Daoy (cell line): ENCODE measurements at regions not wholly inside any gene's neighbourhood (a gene's known extent, or its start where the extent isn't known, plus 50 kb on each side); places are given as distances from the start of the nearest gene placed in this dataset.
"Not testable (repeated sequence)": the region's sequence is repeated elsewhere in the genome, so short reads cannot be mapped to it uniquely, and the experiment has no call there.

Experiments used
- DNase-seq: peaks from one replicate; pipeline ENCODE4 v3.0.0-alpha.2; 2015; ENCODE audit warnings: low read depth

DNA sequence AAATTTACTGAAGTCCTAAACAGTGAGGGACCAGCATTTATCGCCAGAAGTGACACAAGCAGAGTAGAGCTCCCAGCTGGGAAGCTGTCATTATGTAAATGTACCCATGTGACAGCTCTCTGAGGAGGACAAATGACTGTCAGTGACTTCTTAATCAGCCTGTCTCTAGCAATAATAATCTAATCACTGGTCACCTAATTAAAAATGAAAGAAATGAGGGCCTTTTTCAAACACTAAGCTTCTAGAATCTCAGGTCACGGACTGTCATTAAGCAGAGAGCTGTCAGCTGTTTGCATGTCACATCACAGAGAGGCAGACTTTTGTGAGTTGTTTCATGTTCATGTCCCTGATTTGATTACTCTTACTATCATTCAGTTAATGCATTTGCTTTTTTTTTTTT is 77.9 kb upstream of the FBXL17 start:
- no peak for DNase-seq

DNA sequence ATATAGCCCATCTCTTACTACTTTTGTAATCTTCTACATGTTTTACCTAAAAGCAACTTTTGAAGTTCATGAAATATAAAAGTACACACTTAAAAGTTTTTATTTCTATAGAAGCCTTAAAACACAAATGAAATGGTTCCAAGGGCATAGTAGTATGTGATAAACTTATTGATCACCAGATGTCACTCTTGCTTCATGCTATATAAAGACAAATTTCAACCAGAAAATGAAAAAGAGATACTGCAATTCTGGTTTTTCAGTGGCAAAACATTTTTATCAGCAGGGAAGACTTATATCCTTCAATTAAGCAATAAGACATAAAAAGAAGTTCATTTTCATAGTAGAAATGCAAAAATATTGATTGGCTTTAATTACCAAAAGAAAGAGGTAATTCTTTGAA is 69.4 kb upstream of the FBXL17 start:
- no peak for DNase-seq

DNA sequence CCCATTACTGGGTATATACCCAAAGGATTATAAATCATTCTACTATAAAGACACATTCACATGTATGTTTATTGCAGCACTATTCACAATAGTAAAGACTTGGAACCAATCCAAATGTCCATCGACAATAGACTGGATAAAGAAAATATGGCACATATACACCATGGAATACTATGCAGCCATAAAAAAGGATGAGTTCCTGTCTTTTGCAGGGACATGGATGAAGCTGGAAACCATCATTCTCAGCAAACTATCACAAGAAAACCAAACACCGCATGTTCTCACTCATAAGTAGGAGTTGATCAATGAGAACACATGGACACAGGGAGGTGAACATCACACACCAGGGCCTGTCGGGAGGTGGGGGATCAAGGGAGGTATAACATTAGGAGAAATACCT is 62.2 kb upstream of the FBXL17 start:
- DNase-seq: not testable (repeated sequence)

DNA sequence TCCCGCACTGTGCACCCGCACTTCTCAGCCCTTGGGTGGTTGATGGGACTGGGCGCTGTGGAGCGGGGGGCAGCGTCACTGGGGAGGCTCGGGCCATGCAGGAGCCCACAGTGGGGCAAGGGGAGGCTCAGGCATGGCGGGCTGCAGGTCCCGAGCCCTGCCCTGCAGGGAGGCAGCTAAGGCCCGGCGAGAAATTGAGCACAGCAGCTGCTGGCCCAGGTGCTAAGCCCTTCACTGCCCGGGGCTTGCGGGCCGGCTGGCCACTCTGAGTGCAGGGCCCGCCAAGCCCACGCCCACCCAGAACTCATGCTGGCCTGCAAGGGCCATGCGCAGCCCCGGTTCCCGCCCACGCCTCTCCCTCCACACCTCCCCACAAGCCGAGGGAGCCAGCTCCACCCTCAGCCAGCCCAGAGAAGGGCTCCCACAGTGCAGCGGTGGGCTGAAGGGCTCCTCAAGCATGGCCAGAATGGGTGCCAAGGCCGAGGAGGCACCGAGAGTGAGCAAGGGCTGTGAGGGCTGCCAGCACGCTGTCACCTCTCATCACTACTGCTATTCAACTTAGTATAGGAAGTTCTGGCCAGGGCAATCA is 60.3 kb upstream of the FBXL17 start:
- DNase-seq: not testable (repeated sequence)

DNA sequence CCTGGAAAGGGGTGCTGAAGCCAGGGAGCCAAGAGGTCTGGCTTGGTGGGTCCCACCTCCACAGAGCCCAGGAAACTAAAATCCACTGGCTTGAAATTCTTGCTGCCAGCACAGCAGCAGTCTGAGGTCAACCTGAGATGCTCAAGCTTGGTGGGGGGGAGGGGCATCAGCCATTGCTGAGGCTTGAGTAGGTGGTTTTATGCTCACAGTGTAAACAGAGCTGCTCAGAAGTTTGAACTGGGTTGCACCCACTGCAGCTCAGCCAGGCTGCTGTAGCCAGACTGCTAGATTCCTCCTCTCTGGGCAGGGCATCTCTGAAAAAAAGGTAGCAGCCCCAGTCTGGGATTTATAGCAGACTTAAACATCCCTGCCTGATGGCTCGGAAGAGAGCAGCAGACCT is 55.5 kb upstream of the FBXL17 start:
- DNase-seq: no peak

DNA sequence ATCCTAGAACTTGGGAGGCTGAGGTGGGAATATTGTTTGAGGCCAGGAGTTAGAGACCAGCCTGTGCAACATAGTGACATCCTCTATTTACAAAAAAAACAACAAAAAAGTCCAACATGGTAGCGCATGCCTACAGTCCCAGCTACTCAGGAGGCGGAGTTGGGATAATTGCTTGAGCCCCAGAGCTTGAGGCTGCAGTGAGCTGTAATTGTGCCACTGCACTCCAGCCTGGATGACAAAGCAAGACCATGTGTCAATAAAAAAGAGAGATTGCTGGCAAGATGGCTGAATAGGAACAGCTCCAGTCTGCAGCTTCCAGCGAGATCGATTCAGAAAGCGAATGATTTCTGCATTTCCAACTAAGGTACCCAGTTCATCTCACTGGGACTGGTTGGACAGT is 54.8 kb upstream of the FBXL17 start:
- no peak for DNase-seq

DNA sequence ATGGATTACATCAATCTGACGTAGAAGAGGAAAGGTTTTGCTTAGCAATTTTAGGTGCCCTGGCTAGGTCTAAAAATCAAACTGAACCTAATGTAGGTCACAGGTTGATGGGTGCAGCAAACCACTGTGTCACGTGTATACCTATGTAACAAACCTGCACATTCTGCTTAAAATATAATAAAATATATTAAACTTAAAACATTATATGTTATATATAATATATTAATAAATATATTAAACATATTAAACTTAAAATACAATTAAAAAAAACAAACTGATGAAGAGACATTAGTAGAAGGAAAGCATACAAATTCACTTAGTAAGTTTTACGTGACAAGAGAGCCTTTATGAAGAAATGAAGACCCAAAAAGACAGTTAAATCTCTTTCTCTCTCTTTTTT is 51.7 kb upstream of the FBXL17 start:
- DNase-seq: no peak

DNA sequence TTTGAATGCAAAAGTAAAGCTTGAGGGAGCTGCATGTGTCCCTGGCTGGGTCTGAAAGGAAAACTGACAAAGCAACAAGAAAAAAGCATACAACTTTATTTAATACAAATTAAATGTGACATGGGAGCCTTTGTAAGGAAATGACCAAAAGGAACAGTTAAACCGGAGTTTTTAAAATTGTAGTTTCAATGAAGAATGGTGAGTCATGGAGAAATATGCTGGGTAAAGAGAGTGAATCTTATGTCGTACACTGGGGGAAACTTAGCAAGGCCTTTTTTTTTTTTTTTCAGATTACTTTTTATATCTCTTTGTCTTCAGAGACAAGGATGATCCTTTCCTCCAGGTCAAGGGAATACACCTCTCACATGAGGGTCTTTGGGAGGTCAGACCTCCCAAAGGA is 50.1 kb upstream of the FBXL17 start:
- DNase-seq: no peak
